Frontal cortex (tissue), 3 donors: ENCODE measurements at regions not wholly inside any gene's neighbourhood (a gene's known extent, or its start where the extent isn't known, plus 50 kb on each side); places are given as distances from the start of the nearest gene placed in this dataset.
A peak's percentile ranks its signal among the peaks of the same experiment; 100 is the strongest.
"Not testable (repeated sequence)": the region's sequence is repeated elsewhere in the genome, so short reads cannot be mapped to it uniquely, and the experiment has no call there.

Experiments used
- DNase-seq, 2 donors: peaks; one replicate each; pipeline ENCODE4 v3.0.0; 2012; ENCODE audit warnings: low spot score in 2 of 2
- FAIRE-seq: peaks from 2 replicates; lab custom pipeline; 2012; peaks lifted over from hg19 to GRCh38; lab: Jason Lieb, UNC
- donor health status: control.
- donor health status: control.
- donor health status: control.

DNA sequence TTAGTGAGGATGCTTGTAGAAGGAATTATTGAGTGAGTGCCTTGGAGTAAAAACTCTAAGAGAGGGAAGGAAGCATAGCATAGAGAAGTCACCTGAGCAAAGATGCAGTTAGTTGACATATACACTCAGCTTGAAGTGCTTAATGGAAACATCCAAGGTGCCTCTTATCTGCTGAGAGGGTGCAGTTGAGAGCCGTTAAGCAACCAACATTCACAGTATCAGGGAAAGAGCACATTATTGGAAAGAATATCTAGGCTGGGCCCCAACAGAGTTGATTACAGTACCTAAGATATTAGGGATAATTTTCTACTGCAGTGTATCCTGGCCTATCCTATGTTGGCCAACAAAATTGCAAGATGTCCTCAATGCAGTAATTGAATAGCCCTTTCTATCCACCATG is 302.0 kb downstream of the ETV1 start:
- no peak for FAIRE-seq

DNA sequence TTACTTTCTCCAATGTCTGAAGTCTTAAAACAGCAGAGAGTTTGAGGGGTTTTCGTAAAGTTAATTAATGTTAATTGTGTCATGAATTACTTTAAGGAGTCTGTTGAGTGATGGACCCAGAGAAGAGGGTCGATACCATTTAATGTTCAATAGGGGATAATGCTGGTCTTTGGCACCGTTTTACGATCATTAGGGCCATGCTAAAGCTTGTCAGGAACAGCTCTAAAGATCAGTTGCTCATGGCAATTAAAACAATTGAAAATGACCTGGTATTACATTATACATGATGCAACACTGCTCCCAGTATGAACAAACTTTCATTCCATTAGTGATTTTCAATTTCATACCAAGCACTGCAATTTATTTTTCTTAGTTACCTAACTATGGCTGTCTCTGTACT is 296.9 kb downstream of the ETV1 start:
- FAIRE-seq (no peak), DNase-seq (no peak)

More for the DNA sequence above, 302.0 kb downstream of the ETV1 start:
- no peak for DNase-seq

DNA sequence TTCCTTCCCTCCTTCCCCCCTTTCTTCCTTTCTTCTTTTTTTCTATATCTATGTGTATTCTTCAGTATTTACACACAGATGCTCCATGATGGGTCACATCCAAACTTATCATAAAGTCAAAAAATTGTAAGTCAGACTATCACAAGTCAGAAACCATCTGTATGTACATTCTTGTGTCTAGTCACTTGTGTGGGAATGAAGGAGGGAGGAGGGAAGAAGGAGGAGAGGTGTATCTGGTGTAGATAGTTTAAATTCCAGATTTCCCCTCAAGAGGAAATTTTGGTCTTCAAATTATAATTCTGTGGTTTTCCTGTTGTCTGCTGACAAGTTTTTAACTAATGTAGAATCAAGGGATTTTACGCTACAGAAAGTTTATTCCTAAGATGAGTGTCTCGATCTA is 287.2 kb downstream of the ETV1 start:
- FAIRE-seq (no peak), DNase-seq (no peak)

DNA sequence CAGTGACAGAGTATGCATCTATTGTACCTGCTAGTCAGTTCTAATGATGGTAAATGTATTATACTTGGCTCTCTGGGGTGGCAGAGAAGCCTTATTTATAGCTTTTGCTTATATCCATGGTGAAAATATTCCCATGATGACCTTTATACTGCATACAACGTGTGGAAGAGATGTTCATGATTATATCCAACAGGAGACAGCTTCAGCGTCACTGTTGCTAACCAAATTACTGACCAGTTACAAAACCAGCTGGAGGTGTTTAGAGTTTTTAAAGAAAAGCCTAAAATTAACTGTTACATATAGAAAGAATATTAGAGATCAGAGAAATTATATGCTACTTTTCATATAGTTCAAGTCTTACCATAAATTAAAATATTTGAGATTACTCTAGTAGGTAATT is 280.8 kb downstream of the ETV1 start:
- FAIRE-seq (no peak), DNase-seq (no peak)

DNA sequence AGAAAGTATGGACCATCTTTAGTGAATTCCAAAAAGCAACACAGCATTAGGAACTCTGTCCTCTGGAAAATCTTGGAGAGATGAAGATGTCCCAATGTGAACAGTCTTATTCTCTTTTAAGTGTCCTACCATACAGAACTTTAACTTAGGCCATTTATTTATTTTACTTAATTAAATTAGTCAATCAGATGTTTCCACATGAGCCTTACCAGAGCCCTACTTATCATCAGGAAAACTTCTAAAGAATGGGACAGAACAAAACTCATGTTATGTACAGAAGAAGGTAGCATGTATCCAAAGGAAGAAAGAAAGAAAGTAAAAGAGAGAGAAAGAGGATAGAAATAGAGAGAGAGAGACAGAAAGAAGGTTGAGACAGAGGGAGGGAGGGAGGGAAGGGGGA is 276.4 kb downstream of the ETV1 start:
- no peak for FAIRE-seq
- no peak for DNase-seq

DNA sequence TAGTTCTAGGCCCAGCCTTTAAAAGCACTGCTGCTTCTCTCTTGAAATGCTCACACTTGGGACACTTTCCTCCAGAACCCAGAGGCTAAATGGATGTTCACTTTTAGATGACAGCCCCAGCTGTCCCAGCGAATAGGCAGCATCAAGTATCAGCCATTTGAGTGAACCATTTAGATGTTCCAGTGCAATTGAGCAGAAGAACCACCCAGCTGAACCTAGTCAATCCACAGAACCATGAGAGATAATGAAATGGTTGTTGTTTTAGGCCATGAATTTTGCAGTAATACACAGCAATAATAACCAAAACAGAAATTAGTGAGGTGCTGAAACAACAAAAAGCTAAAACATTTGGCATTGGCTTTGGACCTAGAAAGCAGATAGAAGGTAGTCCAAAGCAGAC is 273.9 kb downstream of the ETV1 start:
- FAIRE-seq, result no peak
- DNase-seq, result no peak

DNA sequence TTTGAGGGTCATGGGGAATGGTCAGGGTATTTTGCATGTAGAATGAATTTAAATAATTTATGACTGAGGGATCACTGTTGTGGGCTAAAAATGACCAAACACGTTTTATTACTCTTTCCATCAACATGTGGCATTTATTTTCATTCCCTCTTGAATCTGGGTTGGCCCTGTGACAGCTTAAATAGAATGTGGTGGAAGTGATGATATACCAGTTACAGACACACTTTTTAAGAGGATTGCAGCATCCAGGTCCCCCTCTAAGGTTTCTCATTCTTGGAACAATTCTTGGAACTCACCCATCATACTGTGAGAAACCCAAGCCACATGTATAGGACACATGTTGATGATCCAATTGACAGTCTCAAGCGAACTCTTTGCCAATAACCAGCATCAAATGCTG is 272.4 kb downstream of the ETV1 start:
- no peak for DNase-seq
- FAIRE-seq, result no peak

DNA sequence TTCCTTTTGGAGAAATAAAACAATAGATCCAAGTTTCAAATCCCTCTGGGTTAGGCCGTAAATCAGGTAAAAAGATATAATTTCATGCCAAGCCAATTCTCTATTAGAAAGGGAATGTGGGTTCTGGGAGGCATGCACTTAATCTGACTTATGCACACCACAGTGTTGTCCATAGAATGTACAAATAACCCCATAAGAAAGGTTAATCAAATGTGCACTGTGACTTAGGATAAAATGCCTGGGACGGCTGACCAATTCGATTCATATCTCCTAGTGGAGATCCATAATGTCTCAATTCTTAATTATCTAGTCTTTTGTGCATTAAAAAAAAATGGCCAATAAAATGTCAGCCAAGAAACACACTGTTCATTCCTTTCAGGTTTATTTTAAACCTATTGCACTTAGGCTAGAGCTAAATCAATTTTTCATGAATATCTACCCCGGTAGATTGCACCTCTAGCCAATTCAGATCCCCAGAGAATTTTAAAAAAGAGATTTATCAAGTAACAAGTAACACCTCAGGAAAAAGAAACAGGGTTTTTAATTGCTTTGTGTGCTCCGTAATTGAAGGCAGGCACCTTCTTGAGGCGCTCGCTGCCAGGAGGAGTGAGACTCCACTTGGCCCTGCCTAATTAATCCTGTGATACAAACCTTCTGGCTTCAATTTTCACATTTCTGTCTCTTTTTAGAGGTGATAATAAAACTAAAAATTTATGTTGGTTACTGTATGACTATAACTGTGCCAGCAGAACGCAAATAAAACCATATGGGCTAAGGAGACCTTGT is 265.1 kb downstream of the ETV1 start:
- FAIRE-seq, result no peak
- no peak for DNase-seq

DNA sequence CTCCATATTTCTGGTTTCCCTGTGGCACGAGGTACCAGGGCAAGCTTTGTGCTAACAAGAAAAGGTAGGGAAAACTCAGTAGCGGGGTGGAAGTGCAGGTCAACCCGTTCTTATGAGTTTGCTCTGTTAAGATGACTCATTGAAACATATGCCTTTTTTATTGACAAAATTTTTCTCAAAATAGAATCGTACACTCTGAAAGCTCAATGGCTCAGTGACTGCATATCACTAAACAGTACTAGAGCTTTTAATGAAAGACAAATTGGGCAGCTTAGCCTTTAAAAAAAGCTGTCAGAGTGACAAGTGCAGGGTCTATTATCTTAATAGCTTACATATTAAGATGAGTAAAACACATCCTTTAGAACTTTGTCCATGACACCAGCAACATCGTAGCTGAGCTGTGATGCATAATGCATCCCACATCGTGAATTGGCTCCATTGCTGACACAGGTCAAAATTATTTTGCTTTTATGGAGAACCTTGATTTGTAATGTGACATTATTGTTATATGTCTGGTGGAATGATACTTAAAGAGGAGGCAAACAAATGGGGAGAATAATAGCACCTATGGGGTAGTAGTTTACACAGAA is 264.4 kb downstream of the ETV1 start:
- DNase-seq, result no peak
- no peak for FAIRE-seq

DNA sequence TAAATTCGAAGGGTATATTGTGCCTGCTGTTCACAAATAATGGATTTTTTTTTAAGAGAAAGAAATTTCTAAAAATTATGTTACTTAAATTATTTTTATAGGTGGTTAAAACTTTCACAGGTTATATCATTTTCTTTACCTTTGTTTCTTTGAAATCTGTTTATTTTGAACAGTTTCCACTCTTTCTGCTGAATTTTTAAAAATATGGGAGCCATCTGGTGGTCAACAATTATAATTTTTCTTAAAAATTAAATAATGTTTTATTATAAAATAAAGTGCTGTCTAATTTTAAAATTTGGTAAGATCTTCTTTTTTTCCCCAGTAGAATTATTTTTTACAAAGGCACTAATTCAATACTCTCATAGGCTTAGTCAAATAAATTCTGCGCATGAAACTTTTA is 263.9 kb downstream of the ETV1 start:
- peak; percentile 44 for FAIRE-seq

DNA sequence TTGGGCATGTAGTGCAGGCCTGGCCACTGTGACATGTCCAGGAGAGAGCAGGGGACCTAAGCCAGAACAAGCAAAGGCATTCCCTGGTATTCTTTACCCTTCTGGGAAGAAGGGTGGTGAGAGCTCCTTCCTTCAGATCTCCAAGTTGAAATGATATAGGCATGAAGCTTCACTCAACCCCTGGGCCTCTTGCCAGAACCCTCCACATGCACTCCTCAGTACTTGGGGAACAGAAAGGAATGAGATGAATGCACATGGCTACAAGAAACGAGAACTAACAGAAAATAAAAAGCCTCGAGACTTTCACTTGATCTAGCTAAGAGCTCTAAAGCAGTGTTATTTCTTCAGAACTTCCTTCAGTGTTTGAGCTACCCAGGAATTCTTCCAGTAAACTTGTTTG is 262.2 kb downstream of the ETV1 start:
- FAIRE-seq (no peak), DNase-seq (no peak)

More for the DNA sequence above, 263.9 kb downstream of the ETV1 start:
- DNase-seq, result no peak

DNA sequence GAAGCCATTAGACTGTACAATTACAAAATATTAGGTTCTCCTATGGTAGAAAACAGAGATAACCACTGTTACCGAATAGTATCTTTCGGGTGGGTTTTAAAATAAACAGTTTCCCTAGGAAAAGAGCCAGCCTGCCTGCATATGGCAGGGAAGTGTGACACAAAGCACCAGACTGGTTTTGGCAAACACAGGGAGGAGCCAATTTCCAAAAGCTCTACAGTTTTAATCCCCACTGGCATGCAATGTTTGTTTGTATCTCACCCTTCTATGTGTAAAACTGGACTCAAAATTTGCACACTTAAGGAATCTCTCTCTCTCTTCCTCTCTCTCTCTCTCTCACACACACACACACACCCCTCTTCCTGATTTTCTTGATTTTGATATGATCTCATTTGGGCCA is 261.7 kb downstream of the ETV1 start:
- DNase-seq (no peak), FAIRE-seq (no peak)

DNA sequence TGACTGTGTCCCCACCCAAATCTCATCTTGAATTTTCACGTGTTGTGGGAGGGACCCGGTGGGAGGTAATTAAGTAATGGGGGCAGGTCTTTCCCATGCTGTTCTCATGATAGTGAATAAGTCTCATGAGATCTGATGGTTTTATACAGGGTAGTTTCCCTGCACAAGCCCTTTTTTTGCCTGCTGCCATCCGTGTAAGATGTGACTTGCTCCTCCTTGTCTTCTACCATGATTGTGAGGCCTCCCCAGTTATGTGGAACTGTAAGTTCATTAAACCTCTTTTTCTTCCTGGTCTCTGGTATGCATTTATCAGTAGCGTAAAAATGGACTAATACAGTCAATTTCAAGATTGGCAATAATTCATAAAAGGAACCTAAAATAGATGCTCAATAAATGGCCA is 261.0 kb downstream of the ETV1 start:
- not testable (repeated sequence) for DNase-seq, FAIRE-seq

DNA sequence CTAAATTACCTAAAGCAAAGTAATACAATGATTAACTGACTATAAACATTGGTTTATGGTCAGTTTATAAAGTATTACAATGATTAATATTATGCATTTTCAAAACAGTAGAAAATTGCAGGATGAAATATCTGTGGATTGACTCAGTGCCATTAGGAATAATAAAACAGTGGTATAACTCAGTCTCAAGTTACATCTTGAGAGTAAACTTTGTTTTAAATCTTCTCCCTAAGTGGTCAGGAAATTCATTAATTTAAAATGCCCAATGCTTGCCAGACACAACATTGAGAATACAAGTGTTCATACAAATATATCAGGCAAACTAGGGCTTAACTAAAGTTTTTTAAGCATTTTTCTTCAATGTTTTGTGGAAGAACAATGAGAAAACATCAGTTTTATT is 257.8 kb downstream of the ETV1 start:
- FAIRE-seq (no peak), DNase-seq (no peak)

DNA sequence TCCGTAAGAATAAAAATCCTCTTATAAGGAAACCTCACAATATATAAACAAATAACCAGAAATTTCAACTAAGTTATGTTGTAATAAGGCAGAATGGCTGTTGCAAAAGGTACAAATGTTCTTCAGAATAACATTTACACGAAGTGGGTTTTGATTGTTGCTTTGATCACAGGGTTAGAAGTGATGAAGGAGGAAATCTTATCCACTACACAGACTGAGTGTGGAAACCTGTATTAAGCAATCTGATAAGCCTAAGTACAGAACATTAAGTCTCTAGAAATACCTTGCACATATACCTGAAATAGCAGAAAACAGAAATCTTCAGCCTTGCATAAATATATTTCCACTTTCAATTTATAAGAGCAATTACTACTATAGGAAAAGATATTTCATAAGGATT is 251.9 kb downstream of the ETV1 start:
- DNase-seq, result no peak
- FAIRE-seq, result no peak

DNA sequence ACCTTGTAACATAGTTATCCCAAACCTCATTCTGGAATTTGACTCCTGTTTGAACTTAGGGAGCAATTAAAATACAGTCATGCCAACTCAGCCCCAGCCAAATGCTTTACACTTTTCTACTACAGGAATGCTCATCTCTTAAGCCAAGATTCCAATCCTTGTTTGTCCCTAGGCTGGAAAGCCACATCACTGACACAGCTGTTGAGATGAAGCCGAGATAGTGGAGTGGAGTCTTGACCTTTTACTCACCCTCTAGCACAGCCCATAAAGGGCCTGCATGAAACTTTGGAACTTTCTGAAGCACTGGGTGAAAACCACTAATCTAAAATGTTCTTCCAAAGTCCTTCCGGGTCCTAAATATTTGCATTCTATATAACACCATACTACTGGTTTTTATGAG is 247.3 kb downstream of the ETV1 start:
- DNase-seq (no peak), FAIRE-seq (no peak)

DNA sequence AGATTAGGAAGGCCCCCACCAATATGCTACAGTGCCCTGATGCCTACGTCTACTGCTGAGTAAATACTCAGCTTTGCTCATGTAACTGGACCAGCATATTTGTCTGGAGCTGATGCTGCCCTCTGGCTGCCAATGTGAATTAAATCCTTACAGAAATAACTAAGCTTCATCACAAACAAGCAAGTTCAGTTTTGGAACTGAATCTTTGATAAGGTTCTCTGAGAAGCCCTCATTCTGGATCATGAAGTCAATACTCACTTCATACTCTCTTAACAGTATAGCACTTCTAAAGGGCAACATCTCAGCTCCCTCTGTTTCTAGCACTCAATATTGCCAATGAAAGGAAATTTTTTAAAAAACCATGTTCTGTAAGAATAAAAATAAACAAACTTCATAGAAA is 246.7 kb downstream of the ETV1 start:
- DNase-seq, result peak in 1 of 2 donors; percentile 9
- FAIRE-seq, result peak; percentile 34

DNA sequence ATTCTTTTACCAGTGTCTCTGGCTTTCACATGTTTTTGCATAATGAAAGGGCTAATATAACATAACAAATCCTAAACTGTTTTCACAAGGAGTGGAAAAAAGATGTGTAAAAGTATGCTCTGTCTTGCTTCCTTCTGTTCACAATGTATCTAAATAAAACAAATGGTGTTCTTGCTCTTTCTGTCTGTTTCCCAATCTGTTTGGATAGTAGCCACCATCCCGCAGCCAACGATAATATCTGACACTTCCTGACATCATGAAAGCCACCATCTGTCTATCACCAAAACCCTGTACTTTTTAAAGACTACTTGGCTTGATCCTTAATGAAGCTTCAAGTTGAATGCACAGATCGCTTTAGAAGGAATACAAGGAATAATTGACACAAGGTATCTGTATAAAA is 246.2 kb downstream of the ETV1 start:
- FAIRE-seq (no peak), DNase-seq (no peak)

DNA sequence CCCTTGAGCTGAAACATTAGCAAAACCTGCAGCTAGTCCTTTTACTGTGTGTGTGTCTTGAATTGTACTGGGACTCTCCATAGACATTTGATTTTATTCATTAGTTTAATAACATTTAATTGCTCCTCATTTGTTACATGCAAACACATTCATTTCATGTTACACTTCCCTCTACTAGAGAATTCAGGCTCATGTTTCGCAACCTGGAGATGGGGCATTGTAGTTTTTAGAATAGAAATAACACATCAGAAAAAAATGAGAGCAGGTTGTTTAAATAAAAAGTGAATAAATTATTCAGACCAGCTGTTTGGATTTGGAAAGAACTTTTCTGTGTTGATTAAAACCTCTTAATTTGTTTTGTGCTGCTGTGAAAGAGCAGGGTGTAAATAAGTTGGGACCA is 243.9 kb downstream of the ETV1 start:
- no peak for DNase-seq
- no peak for FAIRE-seq

DNA sequence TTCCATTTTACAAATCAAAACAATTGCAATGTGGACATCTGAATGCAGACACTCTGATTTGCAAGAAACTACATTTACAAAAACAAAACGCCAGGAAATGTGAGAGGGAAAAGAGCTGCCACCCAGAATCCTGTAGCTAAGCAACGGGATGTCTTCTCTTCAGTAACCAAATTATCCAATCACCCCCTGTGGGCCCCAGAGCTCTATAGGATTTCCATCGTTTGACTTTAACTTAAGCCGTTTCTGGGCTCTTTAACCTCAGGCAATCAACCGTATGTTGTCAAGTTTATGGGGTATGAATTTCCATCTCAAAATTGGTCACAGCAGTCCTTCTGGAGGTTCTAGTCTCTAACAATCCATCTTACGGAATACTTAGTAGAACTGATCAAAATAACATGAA is 240.5 kb downstream of the ETV1 start:
- FAIRE-seq, result no peak
- DNase-seq, result no peak

DNA sequence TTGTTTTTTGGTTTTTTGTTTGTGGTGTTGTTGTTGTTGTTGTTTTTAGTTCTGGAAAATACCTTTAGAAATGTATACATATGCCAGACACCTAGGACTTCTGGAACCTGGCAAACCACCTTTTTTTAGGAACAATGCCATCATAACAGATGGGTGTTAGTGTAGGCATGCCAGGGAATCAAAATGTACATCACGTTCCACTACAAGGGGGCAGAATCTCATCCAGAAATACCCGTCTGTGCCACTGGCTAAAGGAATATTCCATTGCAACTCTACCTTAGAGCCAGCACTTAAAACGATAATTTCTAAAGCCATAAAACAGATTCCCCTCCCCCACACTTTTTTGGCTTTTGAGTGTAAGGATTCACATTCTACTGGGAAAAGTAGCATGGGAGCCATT is 239.8 kb downstream of the ETV1 start:
- FAIRE-seq (no peak), DNase-seq (no peak)

DNA sequence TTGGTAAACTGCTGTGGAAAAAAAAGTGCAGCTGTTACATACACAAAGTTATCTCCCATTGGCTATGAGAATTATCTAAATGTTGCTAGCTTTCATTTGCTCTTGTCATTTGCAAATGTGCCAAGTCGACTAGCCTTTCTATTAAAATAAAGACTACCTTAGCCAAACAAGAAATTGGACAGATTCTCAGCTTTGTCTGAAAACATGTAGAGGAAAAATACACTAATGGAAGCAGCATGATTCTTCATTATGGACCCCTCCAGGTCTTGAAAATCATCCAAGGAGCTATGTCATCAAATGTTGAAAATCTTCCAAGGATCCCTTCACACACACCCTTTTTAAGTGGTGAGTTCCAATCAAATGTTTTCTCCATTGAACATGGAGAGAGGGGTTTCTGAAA is 237.7 kb downstream of the ETV1 start:
- DNase-seq, result no peak

More for the DNA sequence above, 237.7 kb downstream of the ETV1 start:
- FAIRE-seq, result no peak
